GM21786 (cell line): ENCODE measurements at regions not wholly inside any gene's neighbourhood (a gene's known extent, or its start where the extent isn't known, plus 50 kb on each side); places are given as distances from the start of the nearest gene placed in this dataset.
"Not testable (repeated sequence)": the region's sequence is repeated elsewhere in the genome, so short reads cannot be mapped to it uniquely, and the experiment has no call there.

ENCODE experiments used
- ATAC-seq: cut with Tn5 transposase; IDR thresholded peaks from one replicate; pipeline ENCODE4 v1.9.1; 2021; ENCODE audit not compliant: unreplicated experiment

GRCh38 chr2:200101922-200102321 lies 146.5 kb downstream of the MAIP1 start:
- no peak for ATAC-seq

DNA sequence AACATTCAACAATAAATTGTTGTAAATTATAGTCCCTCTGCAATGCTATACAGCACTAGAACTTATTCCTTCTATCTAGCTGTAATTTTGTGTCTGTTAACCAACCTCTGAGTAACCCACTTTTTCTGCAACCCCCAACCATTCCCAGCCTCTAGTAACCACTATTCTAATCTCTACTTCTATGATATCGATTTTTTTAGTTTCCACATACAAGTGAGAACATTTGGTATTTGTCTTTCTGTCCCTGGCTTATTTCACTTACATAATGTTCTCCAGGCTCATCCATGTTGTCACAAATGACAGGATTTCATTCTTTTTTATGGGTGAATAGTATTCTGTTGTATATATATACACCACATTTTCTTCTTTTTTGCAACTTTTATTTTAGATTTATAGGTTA lies 147.6 kb downstream of the MAIP1 start:
- ATAC-seq = no peak

DNA sequence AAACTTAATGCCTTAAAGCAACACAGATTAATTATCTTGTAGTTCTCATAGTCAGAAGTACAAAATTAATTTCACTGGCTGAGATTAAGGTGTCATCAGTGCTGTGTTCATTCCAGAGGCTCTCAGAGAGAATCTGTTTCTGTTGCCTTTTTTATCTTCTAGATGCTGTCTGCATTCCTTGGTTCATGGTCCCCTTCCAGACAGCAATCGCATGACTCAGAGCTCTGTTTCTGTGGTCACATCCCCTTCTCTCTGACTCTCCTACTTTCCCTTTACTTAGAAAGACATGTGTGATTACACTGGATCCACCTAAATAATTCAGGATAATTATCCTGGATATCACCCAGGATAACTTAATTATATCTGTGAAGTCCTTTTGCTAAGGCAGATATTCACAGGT lies 148.6 kb downstream of the MAIP1 start:
- no peak for ATAC-seq

- no peak for ATAC-seq
Observed at GRCh38 chr2:200107514-200108217, 152.3 kb downstream of the MAIP1 start.

- ATAC-seq = no peak
Observed at GRCh38 chr2:200109421-200109820, 154.0 kb downstream of the MAIP1 start.

DNA sequence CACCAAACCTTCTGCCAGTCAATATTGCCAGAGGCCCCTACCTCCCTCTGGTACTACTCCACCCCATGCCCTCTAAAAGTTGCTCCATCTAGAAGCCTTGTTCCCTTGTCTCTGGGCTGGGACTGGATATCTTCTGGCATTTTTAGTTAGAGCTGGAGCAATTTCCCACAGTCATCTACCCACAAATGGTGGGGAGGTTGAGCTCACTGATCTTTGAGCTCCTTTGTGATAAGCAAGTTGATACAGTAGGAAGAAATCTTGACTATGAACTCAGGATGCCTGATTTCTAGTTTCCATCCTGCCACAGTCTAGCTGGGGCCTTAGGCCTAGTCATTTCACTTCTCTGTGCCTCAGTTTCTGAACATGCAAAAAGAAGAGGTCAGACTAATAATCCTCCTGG lies 155.0 kb downstream of the MAIP1 start:
- no peak for ATAC-seq

DNA sequence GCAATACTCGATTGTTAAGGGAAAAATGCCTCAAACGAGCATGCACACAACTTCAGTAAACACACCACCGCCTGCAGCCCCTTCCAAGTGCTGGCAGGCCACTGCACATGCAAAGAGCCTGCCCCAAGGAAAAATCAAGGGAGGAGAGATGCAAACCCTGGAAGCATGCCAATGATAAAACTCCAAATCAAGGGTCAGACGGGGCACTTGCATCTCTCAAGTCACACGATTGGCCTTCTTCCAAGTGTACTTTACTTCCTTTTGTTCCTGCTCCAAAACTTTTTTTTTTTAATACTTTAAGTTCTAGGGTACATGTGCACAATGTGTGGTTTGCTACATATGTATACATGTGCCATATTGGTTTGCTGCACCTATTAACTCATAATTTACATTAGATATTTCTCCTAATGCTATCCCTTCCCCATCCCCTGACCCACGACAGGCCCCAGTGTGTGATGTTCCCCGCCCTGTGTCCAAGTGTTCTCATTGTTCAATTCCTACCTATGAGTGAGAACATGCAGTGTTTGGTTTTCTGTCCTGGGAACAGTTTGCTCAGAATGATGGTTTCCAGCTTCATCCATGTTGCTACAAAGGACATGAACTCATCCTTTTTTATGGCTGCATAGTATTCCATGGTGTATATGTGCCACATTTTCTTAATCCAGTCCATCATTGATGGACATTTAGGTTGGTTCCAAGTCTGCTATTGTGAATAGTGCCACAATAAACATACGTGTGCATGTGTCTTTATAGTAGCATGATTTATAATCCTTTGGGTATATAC lies 157.8 kb downstream of the MAIP1 start:
- ATAC-seq = not testable (repeated sequence)

- ATAC-seq = no peak
Observed at GRCh38 chr2:200119236-200119635, 163.9 kb downstream of the MAIP1 start.

DNA sequence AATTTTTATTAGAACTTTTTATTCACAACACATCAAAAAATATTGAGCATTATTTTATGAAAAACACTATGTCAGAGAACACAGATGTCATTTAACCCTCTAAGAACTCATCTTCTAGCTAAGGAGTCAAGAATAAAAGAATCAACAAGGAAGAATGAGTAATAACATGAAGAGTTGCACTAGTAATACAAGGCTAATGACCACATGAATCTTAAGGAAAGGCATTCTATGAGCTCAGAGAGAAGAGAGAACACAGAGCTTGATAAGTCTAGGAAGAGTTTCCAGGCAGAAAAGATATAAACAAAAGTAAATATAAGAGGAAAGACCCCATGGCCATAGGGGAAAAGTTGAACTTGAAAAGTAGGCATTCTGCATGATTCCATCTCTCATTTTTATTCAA lies 166.5 kb downstream of the MAIP1 start:
- ATAC-seq = no peak

DNA sequence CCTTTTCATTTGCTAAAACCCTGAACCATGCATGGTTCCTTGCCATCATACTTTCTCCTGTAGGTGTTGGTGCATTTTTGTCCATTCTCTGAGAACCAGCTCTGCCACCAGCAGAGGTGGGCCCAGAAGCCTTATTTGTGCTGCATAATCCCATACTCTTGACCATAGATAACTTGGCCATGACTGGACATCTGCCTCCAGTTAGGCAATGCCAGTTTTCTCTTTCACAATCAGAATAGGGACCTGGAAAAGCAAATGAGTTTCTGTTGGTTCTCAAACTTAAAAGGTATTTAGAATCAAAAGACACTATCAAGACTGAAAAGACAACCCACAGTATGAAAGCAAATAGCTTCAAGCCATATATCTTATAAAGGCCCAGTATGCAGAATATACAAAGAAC lies 167.3 kb downstream of the MAIP1 start:
- ATAC-seq = no peak

DNA sequence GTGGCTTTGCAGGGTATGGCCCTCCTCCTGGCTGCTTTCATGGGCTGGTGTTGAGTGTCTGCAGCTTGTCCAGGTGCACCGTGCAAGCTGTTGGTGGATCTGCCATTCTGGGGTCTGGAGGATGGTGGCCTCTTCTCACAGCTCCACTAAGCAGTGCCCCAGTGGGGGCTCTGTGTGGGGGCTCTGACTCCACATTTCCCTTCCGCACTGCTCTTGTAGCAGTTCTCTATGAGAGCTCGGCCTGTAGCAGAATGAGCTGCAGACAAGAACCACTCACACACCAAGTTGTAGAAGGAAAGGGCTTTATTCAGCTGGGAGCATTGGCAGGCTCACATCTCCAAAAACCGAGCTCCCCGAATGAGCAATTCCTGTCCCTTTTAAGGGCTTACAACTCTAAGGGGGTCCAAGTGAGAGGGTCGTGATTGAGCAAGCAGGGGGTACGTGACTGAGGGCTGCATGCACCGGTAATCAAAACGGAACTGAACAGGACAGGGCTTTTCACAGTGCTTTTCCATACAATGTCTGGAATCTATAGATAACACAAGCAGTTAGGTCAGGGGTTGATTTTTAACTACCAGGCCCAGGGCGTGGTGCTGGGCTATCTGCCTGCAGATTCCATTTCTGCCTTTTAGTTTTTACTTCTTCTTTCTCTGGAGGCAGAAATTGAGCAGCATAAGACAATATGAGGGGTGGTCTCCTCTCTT lies 169.4 kb downstream of the MAIP1 start:
- not testable (repeated sequence) for ATAC-seq

DNA sequence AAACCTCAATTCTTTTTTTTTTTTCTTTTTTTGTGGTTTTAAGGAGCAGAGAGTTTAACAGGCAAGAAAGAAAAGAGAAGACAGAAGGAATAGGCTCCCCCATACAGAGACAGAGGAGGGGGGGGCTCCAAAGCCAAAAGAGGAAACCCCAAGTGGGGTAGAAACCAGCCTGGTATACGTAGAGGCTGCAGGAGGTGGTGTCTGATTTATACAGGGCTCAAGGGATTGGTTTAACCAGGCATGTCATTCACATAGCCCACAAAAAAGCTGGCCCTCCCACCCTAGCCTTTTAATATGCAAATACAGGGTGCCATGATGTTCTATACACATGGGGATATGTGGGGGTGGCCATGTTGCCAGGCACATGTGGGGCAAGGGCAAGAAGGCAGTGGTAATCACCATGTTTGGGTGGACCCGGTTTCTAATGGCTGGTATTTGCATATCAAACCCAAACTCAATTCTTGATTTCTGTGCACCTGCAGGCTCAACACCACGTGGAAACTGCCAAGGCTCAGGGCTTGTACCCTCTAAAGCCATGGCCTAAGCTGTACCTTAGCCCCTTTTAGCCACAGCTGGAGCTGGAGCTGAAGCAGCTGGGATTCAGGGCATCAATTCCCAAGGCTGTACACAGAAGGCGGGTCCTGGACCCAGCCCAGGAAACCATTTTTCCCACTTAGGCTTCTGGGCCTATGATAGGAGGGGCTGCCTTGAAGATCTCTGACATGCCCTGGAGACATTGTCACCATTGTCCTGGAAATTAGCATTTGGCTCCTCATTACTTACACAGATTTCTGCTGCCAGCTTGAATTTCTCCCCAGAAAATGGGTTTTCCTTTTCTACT lies 170.3 kb downstream of the MAIP1 start:
- no peak for ATAC-seq

- ATAC-seq = not testable (repeated sequence)
Observed at GRCh38 chr2:200126285-200126670, 170.9 kb downstream of the MAIP1 start.

DNA sequence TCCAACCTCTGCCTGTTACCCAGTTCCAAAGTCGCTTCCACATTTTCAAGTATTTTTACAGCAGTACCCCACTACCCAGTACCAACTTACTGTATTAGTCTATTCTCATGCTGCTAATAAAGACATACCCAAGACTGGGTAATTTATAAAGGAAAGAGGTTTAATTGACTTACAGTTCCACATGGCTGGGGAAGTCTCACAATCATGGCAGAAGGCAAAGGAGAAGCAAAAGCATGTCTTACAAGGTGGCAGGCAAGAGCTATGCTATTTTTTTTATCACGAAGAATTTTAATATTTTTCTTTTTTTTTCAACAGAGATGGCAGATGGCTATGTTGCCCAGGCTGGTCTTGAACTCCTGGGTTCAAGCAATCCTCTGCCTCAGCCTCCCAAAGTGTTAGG lies 171.3 kb downstream of the MAIP1 start:
- ATAC-seq = not testable (repeated sequence)

DNA sequence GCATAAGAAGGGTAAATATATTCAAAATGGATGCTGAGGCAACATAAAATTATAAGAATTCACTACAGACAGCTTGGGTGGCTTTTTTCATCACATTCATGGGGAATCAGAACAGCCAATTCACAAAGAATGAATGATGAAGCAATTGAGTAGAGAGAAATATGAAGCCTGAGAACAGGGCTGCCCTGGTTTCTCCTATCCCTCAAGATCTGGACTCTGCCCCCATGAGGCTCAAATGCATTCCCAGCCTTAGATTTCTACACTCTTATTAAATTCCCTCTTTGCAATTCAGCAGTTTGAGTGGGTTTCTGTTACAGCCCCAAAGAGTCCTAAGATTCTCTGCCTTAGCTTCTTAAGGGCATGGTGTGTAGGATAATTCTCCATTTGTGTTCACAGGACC lies 172.5 kb downstream of the MAIP1 start:
- ATAC-seq = no peak

- no peak for ATAC-seq
Observed at GRCh38 chr2:200128296-200128695, 172.9 kb downstream of the MAIP1 start.

GRCh38 chr2:200129721-200130462 lies 174.5 kb downstream of the MAIP1 start:
- no peak for ATAC-seq

DNA sequence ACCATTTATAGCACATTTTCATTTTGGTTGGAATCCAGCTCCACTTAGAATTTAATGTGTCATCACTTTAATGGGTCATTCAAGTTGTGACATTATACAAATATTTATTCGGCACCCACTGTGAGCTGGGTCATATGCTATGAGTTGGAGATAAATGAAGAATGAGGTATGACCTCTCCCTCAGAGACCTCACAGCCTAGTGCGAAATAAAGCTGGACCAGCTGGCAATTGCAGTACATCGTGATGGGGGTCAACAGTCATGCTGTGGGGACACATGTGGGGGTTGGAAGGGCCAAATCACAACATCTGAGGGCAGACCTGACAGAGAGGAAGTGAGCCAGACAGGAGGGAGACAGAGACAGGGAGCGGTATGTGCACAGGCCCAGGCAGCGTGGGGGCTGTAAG lies 175.4 kb downstream of the MAIP1 start:
- ATAC-seq = no peak

DNA sequence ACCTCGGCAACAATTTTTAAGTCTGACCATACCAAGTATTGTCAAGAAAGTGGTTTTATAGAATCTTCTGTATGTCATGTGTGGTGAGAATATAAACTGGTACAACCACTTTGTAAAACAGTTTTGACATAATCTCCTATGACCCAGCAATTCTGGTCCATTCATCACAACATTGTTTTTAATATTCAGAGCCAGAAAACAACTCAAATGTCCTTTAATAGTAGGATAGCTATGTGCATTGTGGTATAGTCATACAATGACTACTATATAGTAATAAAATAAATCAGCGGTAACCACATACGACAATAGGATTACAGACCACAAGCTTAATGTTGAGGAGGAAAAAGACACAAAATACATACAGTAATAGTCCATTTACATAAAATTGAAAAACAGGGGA lies 175.2 kb upstream of the SPATS2L start:
- no peak for ATAC-seq

GRCh38 chr2:200135082-200135481 lies 171.4 kb upstream of the SPATS2L start:
- ATAC-seq = no peak
